Activated gamma-delta T cell treated with Interleukin-2 at 50 U/mL for 16 hours (primary cell): ENCODE measurements at regions not wholly inside any gene's neighbourhood (a gene's known extent, or its start where the extent isn't known, plus 50 kb on each side); places are given as distances from the start of the nearest gene placed in this dataset.
"Not testable (repeated sequence)": the region's sequence is repeated elsewhere in the genome, so short reads cannot be mapped to it uniquely, and the experiment has no call there.

ENCODE experiments used
- DNase-seq: peaks from one replicate; pipeline ENCODE4 v3.0.0-alpha.2; 2020

DNA sequence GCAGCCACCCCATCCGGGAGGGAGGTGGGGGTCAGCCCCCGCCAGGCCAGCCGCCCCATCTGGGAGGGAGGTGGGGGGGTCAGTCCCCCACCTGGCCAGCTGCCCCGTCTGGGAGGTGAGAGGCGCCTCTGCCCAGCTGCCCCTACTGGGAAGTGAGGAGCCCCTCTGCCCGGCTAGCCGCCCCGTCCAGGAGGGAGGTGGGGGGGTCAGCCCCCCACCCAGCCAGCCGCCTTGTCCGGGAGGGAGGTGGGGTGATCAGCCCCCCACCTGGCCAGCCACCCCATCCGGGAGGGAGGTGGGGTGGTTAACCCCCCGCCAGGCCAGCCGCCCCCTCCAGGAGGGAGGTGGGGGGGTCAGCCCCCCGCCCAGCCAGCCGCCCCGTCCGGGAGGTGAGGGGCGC lies 852.4 kb upstream of the DEFB115 start:
- not testable (repeated sequence) for DNase-seq

DNA sequence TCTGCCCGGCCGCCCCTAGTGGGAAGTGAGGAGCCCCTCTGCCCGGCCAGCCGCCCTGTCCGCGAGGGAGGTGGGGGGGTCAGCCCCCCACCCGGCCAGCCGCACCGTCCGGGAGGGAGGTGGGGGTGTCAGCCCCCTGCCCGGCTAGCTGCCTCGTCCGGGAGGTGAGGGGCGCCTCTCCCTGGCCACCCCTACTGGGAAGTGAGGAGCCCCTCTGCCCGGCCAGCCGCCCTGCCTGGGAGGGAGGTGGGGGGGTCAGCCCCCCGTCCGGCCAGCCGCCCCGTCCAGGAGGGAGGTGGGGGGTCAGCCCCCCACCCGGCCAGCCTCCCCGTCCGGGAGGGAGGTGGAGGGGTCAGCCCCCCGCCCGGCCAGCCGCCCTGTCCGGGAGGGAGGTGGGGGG lies 851.9 kb upstream of the DEFB115 start:
- not testable (repeated sequence) for DNase-seq

DNA sequence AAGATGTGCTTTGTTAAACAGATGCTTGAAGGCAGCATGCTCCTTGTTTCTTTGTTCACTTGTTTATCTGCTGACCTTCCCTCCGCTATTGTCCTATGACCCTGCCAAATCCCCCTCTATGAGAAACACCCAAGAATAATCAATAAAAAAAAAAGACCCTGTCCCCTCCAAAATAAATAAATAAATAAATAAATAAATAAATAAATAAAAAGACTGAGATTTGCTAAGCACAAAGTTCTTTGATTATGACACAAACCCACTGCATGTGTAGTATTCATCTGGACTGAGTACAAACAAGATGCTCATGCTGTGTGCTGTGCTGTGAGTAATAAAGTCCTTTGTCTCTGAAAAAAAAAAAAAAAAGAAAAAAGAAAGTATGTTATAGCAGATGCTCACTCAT lies 851.1 kb upstream of the DEFB115 start:
- DNase-seq = not testable (repeated sequence)

DNA sequence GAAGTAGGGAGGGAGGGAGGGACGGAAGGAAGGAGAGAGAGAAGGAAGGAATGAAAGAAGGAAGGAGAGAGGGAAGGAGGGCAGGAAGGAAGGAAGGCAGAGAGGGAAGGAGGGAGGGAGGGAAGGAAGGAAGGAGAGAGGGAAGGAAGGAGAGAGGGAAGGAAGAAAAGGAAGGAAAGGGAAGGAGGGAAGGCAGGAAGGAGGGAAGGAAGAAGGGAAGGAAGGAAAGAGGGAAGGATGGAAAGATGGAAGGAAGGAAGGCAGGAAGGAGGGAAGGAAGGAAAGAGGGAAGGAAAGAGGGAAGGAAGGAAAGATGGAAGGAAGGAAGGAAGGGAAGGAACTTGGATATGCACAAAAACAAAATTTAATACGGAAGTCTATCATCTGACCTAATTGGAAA lies 844.5 kb upstream of the DEFB115 start:
- no peak for DNase-seq

DNA sequence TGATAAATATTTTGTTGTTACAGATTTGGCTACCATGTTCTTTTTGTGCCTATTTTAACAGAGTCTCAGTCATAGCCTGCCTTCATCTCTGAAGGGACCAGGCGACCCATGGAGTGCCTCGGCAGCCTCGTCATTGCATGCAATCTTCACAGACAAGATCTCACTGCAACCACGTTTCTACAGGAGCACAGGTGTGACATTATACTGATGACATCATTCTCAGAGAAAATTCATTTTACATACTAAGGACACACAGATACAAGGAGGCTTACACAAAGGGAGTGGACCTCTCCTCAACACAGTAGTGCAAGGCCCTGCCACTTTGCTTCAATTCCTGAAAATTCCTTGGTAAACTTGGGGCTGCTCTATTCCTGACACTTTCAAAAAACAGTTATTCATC lies 840.1 kb upstream of the DEFB115 start:
- DNase-seq = not testable (repeated sequence)

DNA sequence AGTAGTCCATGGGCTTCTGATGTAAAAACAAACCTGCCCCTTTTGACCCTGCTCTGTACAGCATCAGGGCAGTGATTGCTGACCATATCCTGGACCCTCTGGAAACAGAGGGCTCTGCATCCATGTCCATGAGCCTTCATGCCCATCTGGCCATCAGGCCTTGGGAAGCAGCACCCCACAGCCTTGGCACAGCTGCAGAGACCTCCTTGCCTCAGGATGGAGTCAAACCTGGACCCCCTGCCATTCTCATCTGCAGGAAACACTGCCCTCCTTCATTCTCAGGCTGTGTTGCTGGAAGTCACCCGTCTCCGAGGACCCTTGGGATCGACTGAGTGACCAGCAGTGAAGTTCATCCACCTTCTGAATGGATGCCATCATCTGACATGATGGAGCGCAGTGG lies 839.1 kb upstream of the DEFB115 start:
- not testable (repeated sequence) for DNase-seq

DNA sequence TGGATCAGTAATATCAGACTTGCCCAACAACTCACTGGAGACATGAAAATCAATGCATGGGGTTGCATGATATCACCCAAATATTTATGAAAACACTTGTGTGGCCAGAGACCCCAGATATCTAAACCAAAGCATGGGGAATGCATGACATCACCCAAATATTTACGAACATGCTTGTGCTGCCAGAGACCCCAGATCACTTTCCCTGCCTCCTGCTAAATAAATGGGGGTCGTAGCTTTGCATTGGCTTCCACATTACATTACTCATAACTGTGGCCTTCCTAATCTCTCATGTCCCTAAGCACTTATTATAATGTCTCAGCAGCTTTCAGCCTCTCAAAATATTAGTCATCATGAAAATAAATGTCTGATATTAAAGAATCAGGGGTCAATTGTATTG lies 838.0 kb upstream of the DEFB115 start:
- no peak for DNase-seq

DNA sequence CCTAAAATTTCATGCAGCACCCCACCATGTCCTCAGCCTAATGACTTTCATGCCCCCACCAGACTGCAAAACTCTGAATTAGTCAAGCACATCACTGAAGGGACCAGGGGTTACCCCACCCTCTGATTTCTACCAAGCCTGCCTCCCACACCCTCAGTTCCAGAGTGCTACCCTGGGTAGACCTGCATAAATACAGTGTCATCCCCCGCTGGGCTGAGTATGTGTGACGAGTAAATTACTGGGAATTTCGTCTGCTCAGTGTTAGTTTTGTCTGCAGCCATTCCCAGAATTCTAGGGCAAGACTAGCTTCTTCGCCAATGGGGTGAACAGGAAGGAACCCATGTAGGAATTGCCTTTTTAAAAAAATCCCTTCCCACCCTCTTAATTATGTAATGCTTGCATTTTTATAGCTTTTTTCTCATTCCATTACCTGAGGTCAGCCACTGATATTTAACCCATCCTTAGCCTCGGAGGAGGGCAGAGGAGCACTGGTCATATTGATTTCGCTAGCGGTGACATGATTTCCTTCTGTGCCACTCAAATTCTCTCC lies 837.5 kb upstream of the DEFB115 start:
- not testable (repeated sequence) for DNase-seq
